H1 (cell line): ENCODE measurements at regions not wholly inside any gene's neighbourhood (a gene's known extent, or its start where the extent isn't known, plus 50 kb on each side); places are given as distances from the start of the nearest gene placed in this dataset.

ENCODE experiments used
- CTCF ChIA-PET: fragments of 300-600 bp; sonication (Branson Sonifier 250); formaldehyde crosslinking; loops from one replicate; lab custom pipeline; 2021; ENCODE audit not compliant: partially characterized antibody; lab: Charles Lee
- POLR2A ChIA-PET: fragments of 300-600 bp; sonication (Branson Sonifier 250); formaldehyde crosslinking; loops from one replicate; lab custom pipeline; 2021; ENCODE audit warnings: inconsistent platforms; ENCODE audit not compliant: partially characterized antibody; lab: Charles Lee
- DNase-seq, 2 experiments: peaks; one replicate each; pipeline versions ENCODE4 v3.0.0 to v3.0.0-alpha.2; 2010 to 2022; ENCODE audit warnings: low spot score in 2 of 2, low read depth in 1 of 2, mixed read lengths in 1 of 2
- FAIRE-seq: peaks from 2 replicates; lab custom pipeline; 2011; peaks lifted over from hg19 to GRCh38; lab: Jason Lieb, UNC
- H2AFZ ChIP-seq: 2 replicates; pipeline ENCODE4 v1.8.1; 2012; ENCODE audit warnings: low read length, inconsistent platforms
- H2AK5ac ChIP-seq: 2 replicates; pipeline ENCODE4 v1.6.1; 2013; ENCODE audit warnings: low read depth, low read length
- H2BK120ac ChIP-seq: replicated peaks from 2 replicates; pipeline ENCODE3; 2013; ENCODE audit warnings: low read depth, low read length, inconsistent platforms
- H2BK12ac ChIP-seq: 2 replicates; pipeline ENCODE4 v1.6.1; 2013; ENCODE audit warnings: low read depth, low read length
- H2BK15ac ChIP-seq: 2 replicates; pipeline ENCODE4 v1.6.1; 2013; ENCODE audit warnings: low read length
- H2BK20ac ChIP-seq: 2 replicates; pipeline ENCODE4 v1.6.1; 2013; ENCODE audit warnings: low read length
- H2BK5ac ChIP-seq: 2 replicates; pipeline ENCODE4 v1.6.1; 2013; ENCODE audit warnings: low read depth, low read length
- H3K14ac ChIP-seq: 2 replicates; pipeline ENCODE4 v1.6.1; 2013; ENCODE audit warnings: inconsistent platforms; ENCODE audit not compliant: insufficient read length
- H3K18ac ChIP-seq: 2 replicates; pipeline ENCODE4 v1.6.1; 2013; ENCODE audit warnings: low read length; ENCODE audit errors: extremely low read depth
- H3K23ac ChIP-seq: 2 replicates; pipeline ENCODE4 v1.6.1; 2013; ENCODE audit warnings: inconsistent platforms; ENCODE audit not compliant: insufficient read length
- H3K23me2 ChIP-seq: 2 replicates; pipeline ENCODE4 v1.6.1; 2013; ENCODE audit warnings: low read depth, low read length
- H3K27ac ChIP-seq: 2 replicates; pipeline ENCODE4 v1.6.1; 2011; ENCODE audit warnings: low read depth, low read length, inconsistent platforms
- H3K27me3 ChIP-seq, 4 experiments: replicated peaks in 1 of 4; 1 replicate in 1 of 4; 2 replicates in 3 of 4; pipeline versions ENCODE4 v1.6.1 to v1.8.1; 2011 to 2013; ENCODE audit warnings: low read length in 3 of 4, mild to moderate bottlenecking in 3 of 4, inconsistent platforms in 2 of 4, mixed read lengths in 2 of 4, moderate library complexity in 1 of 4; ENCODE audit not compliant: control insufficient read depth in 3 of 4, insufficient read depth in 3 of 4; ENCODE audit errors: extremely low read depth in 1 of 4
- H3K36me3 ChIP-seq, 4 experiments: 2 replicates each; pipeline versions ENCODE4 v1.6.1 to v1.8.1; 2011 to 2013; ENCODE audit warnings: mild to moderate bottlenecking in 4 of 4, low read length in 3 of 4, moderate library complexity in 2 of 4, control low read depth in 1 of 4, inconsistent platforms in 1 of 4; ENCODE audit not compliant: insufficient read depth in 4 of 4, control insufficient read depth in 2 of 4
- H3K4ac ChIP-seq: replicated peaks from 2 replicates; pipeline ENCODE3; 2013; ENCODE audit warnings: low read length, low read depth, mixed read lengths, inconsistent platforms; ENCODE audit not compliant: insufficient read length
- H3K4me1 ChIP-seq, 4 experiments: replicated peaks in 1 of 4; 1 replicate in 1 of 4; 2 replicates in 3 of 4; pipeline versions ENCODE4 v1.6.1 to v1.8.1; 2011 to 2013; ENCODE audit warnings: low read length in 3 of 4, inconsistent platforms in 2 of 4, mixed read lengths in 1 of 4; ENCODE audit not compliant: insufficient read depth in 4 of 4, control insufficient read depth in 3 of 4
- H3K4me2 ChIP-seq, 2 experiments: 2 replicates each; pipeline versions ENCODE4 v1.6.1 to v1.8.1; 2011 to 2013; ENCODE audit warnings: low read depth in 2 of 2, low read length in 2 of 2, control low read depth in 1 of 2, inconsistent platforms in 1 of 2, mild to moderate bottlenecking in 1 of 2; ENCODE audit not compliant: insufficient read depth in 1 of 2
- H3K4me3 ChIP-seq, 4 experiments: fragments of 200-600, 300-600 bp in 1 of 4; sonication (generic), shearing (Covaris generic), sonication (Bioruptor Twin) in 1 of 4; 2 replicates each; pipeline versions ENCODE4 v1.5.1 to v1.8.1; 2011 to 2016; ENCODE audit warnings: low read length in 4 of 4, low read depth in 3 of 4, control low read depth in 2 of 4, inconsistent platforms in 2 of 4, mild to moderate bottlenecking in 2 of 4, mixed read lengths in 1 of 4, moderate library complexity in 1 of 4; ENCODE audit not compliant: insufficient read depth in 2 of 4; ENCODE audit errors: extremely low read depth in 1 of 4
- H3K56ac ChIP-seq: replicated peaks from 2 replicates; pipeline ENCODE3; 2013; ENCODE audit warnings: low read depth, mild to moderate bottlenecking, mixed read lengths, low read length, inconsistent platforms; ENCODE audit not compliant: insufficient read length
- H3K79me1 ChIP-seq: 2 replicates; pipeline ENCODE4 v1.6.1; 2013; ENCODE audit warnings: low read depth, low read length, control low read depth
- H3K79me2 ChIP-seq, 2 experiments: 2 replicates each; pipeline versions ENCODE4 v1.6.1 to v1.8.1; 2012 to 2013; ENCODE audit warnings: low read length in 2 of 2, mild to moderate bottlenecking in 2 of 2, inconsistent platforms in 1 of 2; ENCODE audit not compliant: insufficient read depth in 2 of 2, control insufficient read depth in 1 of 2
- H3K9ac ChIP-seq, 4 experiments: replicated peaks in 1 of 4; 1 replicate in 1 of 4; 2 replicates in 3 of 4; pipeline versions ENCODE4 v1.6.1 to v1.8.1; 2011 to 2013; ENCODE audit warnings: low read depth in 3 of 4, low read length in 3 of 4, control low read depth in 2 of 4, mild to moderate bottlenecking in 2 of 4, moderate library complexity in 2 of 4, inconsistent platforms in 1 of 4; ENCODE audit errors: extremely low read depth in 1 of 4
- H3K9me3 ChIP-seq, 2 experiments: 2 replicates each; pipeline versions ENCODE4 v1.6.1 to v1.8.1; 2012 to 2013; ENCODE audit warnings: mild to moderate bottlenecking in 2 of 2, moderate library complexity in 2 of 2, control low read depth in 1 of 2, inconsistent platforms in 1 of 2, low read depth in 1 of 2, low read length in 1 of 2, mixed read lengths in 1 of 2; ENCODE audit not compliant: insufficient read depth in 2 of 2
- H4K20me1 ChIP-seq, 2 experiments: replicated peaks in 1 of 2; 2 replicates each; pipeline versions ENCODE3 to v1.8.1; 2011 to 2013; ENCODE audit warnings: inconsistent platforms in 2 of 2, low read length in 2 of 2, mild to moderate bottlenecking in 1 of 2; ENCODE audit not compliant: insufficient read depth in 2 of 2, control insufficient read depth in 1 of 2
- H4K5ac ChIP-seq: 2 replicates; pipeline ENCODE4 v1.6.1; 2013; ENCODE audit warnings: low read length, low read depth, mixed read lengths, inconsistent platforms; ENCODE audit not compliant: insufficient read length
- H4K8ac ChIP-seq: 2 replicates; pipeline ENCODE4 v1.8.0; 2013; ENCODE audit warnings: mild to moderate bottlenecking, moderate library complexity, low read length, inconsistent platforms; ENCODE audit not compliant: insufficient read depth; ENCODE audit errors: extremely low read depth
- H4K91ac ChIP-seq: replicated peaks from 2 replicates; pipeline ENCODE3; 2013; ENCODE audit warnings: low read length, mixed read lengths, inconsistent platforms; ENCODE audit not compliant: insufficient read length
- JUND ChIP-seq: IDR thresholded peaks from 2 replicates; pipeline ENCODE4 v1.6.1; 2011; ENCODE audit warnings: mild to moderate bottlenecking, improper control_type of control experiment, low read length
- MAFK ChIP-seq: IDR thresholded peaks from 2 replicates; pipeline ENCODE4 v1.6.1; 2012; ENCODE audit warnings: low read depth, mild to moderate bottlenecking, improper control_type of control experiment, low read length
- SP1 ChIP-seq: IDR thresholded peaks from 2 replicates; pipeline ENCODE4 v1.6.1; 2011; ENCODE audit warnings: low read depth, low read length
- WGBS, 2 experiments: shearing (Covaris generic) in 1 of 2; methylation state at CpG; one replicate each; pipeline versions ENCODE4 v1.1.6 to v1.1.7; 2013 to 2015; ENCODE audit warnings: low lambda C conversion rate in 2 of 2, mixed read lengths in 2 of 2, inconsistent platforms in 1 of 2, low coverage in 1 of 2, missing lambda C conversion rate in 1 of 2; ENCODE audit not compliant: insufficient replicate concordance in 2 of 2, insufficient coverage in 1 of 2, insufficient read length in 1 of 2; ENCODE audit errors: extremely low coverage in 1 of 2, missing lambda C conversion rate in 1 of 2; 5-methylcytosine and 5-hydroxymethylcytosine counted together

DNA sequence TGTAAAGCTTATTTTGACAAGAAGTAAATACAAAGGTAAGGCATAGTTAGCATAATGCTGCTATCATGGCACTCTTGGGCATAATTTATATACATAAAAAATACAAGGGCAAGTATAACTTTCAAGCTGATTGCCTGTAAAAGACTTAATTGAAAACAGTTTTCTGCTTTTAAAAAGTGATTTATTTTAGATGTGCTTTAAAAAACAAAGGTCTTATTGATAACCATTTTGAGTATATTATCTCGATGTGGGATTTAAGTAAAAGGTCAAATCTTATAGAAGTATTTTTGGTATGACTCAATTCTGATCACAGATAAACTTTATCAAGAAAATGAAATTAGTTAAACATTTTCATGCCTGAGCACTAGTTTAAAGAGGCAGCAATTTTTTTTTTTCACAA lies 175.8 kb downstream of the KCNRG start:
- no peak overlapping the region for H3K23ac ChIP-seq
- no peak overlapping the region for H3K18ac ChIP-seq
- H3K4me2 ChIP-seq, result no peak overlapping the region
- H4K91ac ChIP-seq, result no peak overlapping the region
- H3K4ac ChIP-seq, result no peak overlapping the region
- H2AFZ ChIP-seq, result no peak overlapping the region
- H4K20me1 ChIP-seq, result no peaks in the 10 kb centered on the region
- no peak overlapping the region for H2BK120ac ChIP-seq
- FAIRE-seq, result no peak
- no peak overlapping the region for H3K56ac ChIP-seq
- POLR2A ChIA-PET, result interaction anchor here (1.9 kb wide), 1 partner anchor 10 kb away, joined by 6 read pairs; no protein-coding TSS in a partner anchor
- no peak overlapping the region for H4K8ac ChIP-seq
- H3K4me3 ChIP-seq, result no peak overlapping the region
- no peak overlapping the region for H3K9ac ChIP-seq
- no peaks in the 10 kb centered on the region for H3K27me3 ChIP-seq
- H2AK5ac ChIP-seq, result no peak overlapping the region
- no peaks in the 10 kb centered on the region for H3K36me3 ChIP-seq
- H2BK5ac ChIP-seq, result no peak overlapping the region
- TF ChIP-seq SP1 (no peak), JUND (no peak), MAFK (no peak)
- H4K5ac ChIP-seq, result no peak overlapping the region
- H3K9me3 ChIP-seq, result no peaks in the 10 kb centered on the region
- no peak overlapping the region for H2BK12ac ChIP-seq
- CTCF ChIA-PET, result interaction anchor here (0.6 to 2.7 kb wide), 3 partner anchors 10 to 583 kb away, joined by 3 to 18 read pairs (median 3); no protein-coding TSS in a partner anchor
- WGBS, 2 experiments, result 88% methylated on average over 1 of the region's 1 CpG; no CpG with 5 or more reads in 1 of the 2 experiments
- H3K79me2 ChIP-seq, result no peaks in the 10 kb centered on the region
- no peaks in the 10 kb centered on the region for H3K79me1 ChIP-seq
- H3K4me1 ChIP-seq, result peaks cover 0 to 3% (median under 1%) of the 10 kb centered on the region in 4 experiments; a peak in 2 of 7 replicates
- DNase-seq, result no peak
- H3K14ac ChIP-seq, result no peak overlapping the region
- H2BK20ac ChIP-seq, result no peak overlapping the region
- H3K27ac ChIP-seq, result no peak overlapping the region
- H2BK15ac ChIP-seq, result no peak overlapping the region
- H3K23me2 ChIP-seq, result no peaks in the 10 kb centered on the region
